MM.1S (cell line): ENCODE measurements at regions not wholly inside any gene's neighbourhood (a gene's known extent, or its start where the extent isn't known, plus 50 kb on each side); places are given as distances from the start of the nearest gene placed in this dataset.

ENCODE experiments used
- DNase-seq: peaks from one replicate; pipeline ENCODE4 v3.0.0-alpha.2; 2015
- H2AFZ ChIP-seq: fragments of 300-600 bp; sonication (generic); 2 replicates; pipeline ENCODE4 v1.6.0; 2016; ENCODE audit warnings: antibody characterized with exemption, low read length
- H3F3A ChIP-seq: fragments of 300-600 bp; sonication (generic); 2 replicates; pipeline ENCODE4 v1.6.1; 2016; ENCODE audit warnings: mild to moderate bottlenecking, antibody characterized with exemption, low read length, moderate library complexity, mixed read lengths; ENCODE audit not compliant: insufficient read depth
- H3K27ac ChIP-seq: fragments of 300-600 bp; sonication (generic); 2 replicates; pipeline ENCODE4 v1.5.1; 2016; ENCODE audit warnings: mild to moderate bottlenecking, low read length
- H3K27me3 ChIP-seq: fragments of 300-600 bp; sonication (generic); replicated peaks from 2 replicates; pipeline ENCODE4 v1.6.0; 2016; ENCODE audit warnings: low read length; ENCODE audit not compliant: insufficient read depth
- H3K36me3 ChIP-seq: fragments of 300-600 bp; sonication (generic); replicated peaks from 2 replicates; pipeline ENCODE4 v1.6.1; 2016; ENCODE audit warnings: mild to moderate bottlenecking, low read length, mixed read lengths; ENCODE audit not compliant: insufficient read depth
- H3K4me1 ChIP-seq: fragments of 300-600 bp; sonication (generic); 2 replicates; pipeline ENCODE4 v1.6.1; 2016; ENCODE audit warnings: low read length, mixed read lengths
- H3K4me2 ChIP-seq: fragments of 300-600 bp; sonication (generic); 2 replicates; pipeline ENCODE4 v1.6.0; 2016; ENCODE audit warnings: low read depth, low read length
- H3K4me3 ChIP-seq: fragments of 300-600 bp; sonication (generic); 2 replicates; pipeline ENCODE4 v1.5.1; 2016; ENCODE audit warnings: low read length, mixed read lengths
- H3K79me2 ChIP-seq: fragments of 300-600 bp; sonication (generic); 2 replicates; pipeline ENCODE4 v1.6.1; 2016; ENCODE audit warnings: mixed run types, low read length, mixed read lengths
- H3K9ac ChIP-seq: fragments of 300-600 bp; sonication (generic); 2 replicates; pipeline ENCODE4 v1.6.1; 2016; ENCODE audit warnings: low read length, mixed read lengths
- H3K9me2 ChIP-seq: fragments of 300-600 bp; sonication (generic); replicated peaks from 2 replicates; pipeline ENCODE4 v1.6.1; 2016; ENCODE audit warnings: mild to moderate bottlenecking, low read length, mixed read lengths; ENCODE audit not compliant: insufficient read depth
- H3K9me3 ChIP-seq: fragments of 300-600 bp; sonication (generic); replicated peaks from 2 replicates; pipeline ENCODE4 v1.6.1; 2016; ENCODE audit warnings: mild to moderate bottlenecking, low read length, mixed read lengths; ENCODE audit not compliant: insufficient read depth
- H4K20me1 ChIP-seq: fragments of 300-600 bp; sonication (generic); 2 replicates; pipeline ENCODE4 v1.6.1; 2016; ENCODE audit warnings: mild to moderate bottlenecking, low read length, moderate library complexity, mixed read lengths; ENCODE audit not compliant: insufficient read depth
- EZH2 ChIP-seq: fragments of 300-600 bp; sonication (generic); optimal IDR thresholded peaks from 2 replicates; pipeline ENCODE3; 2017; ENCODE audit warnings: low read depth, mild to moderate bottlenecking, antibody characterized with exemption, low read length, mixed read lengths
- EZH2phosphoT487 ChIP-seq: fragments of 300-600 bp; sonication (generic); IDR thresholded peaks from 2 replicates; pipeline ENCODE4 v1.6.1; 2018; ENCODE audit warnings: antibody characterized with exemption, low read length
- TF ChIP-seq, protein P1 (sequence below): fragments of 300-600 bp; sonication (generic); IDR thresholded peaks from 2 replicates; pipeline ENCODE4 v1.5.1; 2016; ENCODE audit warnings: antibody characterized with exemption, low read length, mixed read lengths

- Histone ChIP-seq H2AFZ (no peak overlapping the region), H3K9me3 (no peaks in the 10 kb centered on the region), H3K9ac (no peak overlapping the region), H3K27me3 (no peaks in the 10 kb centered on the region), H3K4me1 (no peaks in the 10 kb centered on the region), H4K20me1 (no peaks in the 10 kb centered on the region), H3K79me2 (no peaks in the 10 kb centered on the region), H3K27ac (no peak overlapping the region), H3K36me3 (no peaks in the 10 kb centered on the region), H3K9me2 (no peaks in the 10 kb centered on the region), H3F3A (no peaks in the 10 kb centered on the region), H3K4me2 (no peak overlapping the region), H3K4me3 (no peak overlapping the region)
- TF ChIP-seq, protein P1, sequence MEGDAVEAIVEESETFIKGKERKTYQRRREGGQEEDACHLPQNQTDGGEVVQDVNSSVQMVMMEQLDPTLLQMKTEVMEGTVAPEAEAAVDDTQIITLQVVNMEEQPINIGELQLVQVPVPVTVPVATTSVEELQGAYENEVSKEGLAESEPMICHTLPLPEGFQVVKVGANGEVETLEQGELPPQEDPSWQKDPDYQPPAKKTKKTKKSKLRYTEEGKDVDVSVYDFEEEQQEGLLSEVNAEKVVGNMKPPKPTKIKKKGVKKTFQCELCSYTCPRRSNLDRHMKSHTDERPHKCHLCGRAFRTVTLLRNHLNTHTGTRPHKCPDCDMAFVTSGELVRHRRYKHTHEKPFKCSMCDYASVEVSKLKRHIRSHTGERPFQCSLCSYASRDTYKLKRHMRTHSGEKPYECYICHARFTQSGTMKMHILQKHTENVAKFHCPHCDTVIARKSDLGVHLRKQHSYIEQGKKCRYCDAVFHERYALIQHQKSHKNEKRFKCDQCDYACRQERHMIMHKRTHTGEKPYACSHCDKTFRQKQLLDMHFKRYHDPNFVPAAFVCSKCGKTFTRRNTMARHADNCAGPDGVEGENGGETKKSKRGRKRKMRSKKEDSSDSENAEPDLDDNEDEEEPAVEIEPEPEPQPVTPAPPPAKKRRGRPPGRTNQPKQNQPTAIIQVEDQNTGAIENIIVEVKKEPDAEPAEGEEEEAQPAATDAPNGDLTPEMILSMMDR: no peak
- TF ChIP-seq EZH2: no peak
- TF ChIP-seq EZH2phosphoT487: no peak
- DNase-seq: no peak
Observed at GRCh38 chr11:28729339-28729738, 621.2 kb downstream of the METTL15 start.

DNA sequence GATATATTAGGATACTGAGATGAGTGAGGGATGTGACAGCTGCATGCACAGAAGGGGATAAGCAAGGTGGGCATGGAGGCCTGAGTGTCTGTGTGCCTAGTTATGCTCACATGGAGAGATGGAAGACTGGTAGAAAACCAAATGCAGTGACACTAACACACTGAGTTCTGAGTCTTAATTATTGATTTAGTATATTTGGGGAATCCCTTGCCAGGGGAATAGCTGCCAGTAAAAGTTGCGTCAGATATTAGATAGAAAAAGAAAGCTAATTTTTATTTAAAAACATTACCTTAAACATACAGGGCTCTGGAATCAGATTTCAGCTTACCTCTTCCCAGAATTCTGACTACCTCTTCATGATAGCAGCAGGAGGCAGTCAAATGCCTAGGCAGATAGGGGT is 620.5 kb downstream of the METTL15 start:
- no peak overlapping the region for H3K4me2 ChIP-seq
- H3K4me3 ChIP-seq: no peak overlapping the region
- H3K27ac ChIP-seq: no peak overlapping the region
- TF ChIP-seq EZH2phosphoT487: no peak
- no peak for TF ChIP-seq EZH2
- TF ChIP-seq, protein P1: no peak
- H4K20me1 ChIP-seq: no peaks in the 10 kb centered on the region
- H3K79me2 ChIP-seq: no peaks in the 10 kb centered on the region
- no peaks in the 10 kb centered on the region for H3K4me1 ChIP-seq
- H3F3A ChIP-seq: no peaks in the 10 kb centered on the region
- DNase-seq: no peak
- H3K27me3 ChIP-seq: no peaks in the 10 kb centered on the region
- no peaks in the 10 kb centered on the region for H3K9me2 ChIP-seq
- no peaks in the 10 kb centered on the region for H3K36me3 ChIP-seq
- no peak overlapping the region for H3K9ac ChIP-seq
- no peak overlapping the region for H2AFZ ChIP-seq
- H3K9me3 ChIP-seq: no peaks in the 10 kb centered on the region

DNA sequence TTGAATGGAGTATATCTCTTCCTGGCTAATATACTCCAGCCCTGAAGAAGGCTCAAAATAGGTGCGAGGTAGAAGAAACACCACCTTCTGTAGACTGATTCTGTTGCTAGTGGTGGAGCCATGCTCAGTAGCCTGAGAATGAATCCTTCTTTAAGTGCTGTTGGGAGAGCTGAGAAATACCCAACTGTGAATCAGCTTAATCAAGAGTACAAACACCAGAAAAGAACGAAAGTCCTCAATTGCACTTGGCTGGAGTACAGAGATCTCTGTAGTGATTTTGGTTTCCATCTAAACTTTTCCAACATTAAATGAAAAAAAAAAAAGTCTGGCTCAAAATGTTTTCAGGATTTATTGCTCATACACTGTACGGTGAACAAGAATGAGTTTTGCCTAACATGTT is 619.1 kb downstream of the METTL15 start:
- Histone ChIP-seq H4K20me1 (no peaks in the 10 kb centered on the region), H3K4me3 (no peak overlapping the region), H3F3A (no peaks in the 10 kb centered on the region), H3K9me2 (no peaks in the 10 kb centered on the region), H3K4me1 (no peaks in the 10 kb centered on the region), H3K36me3 (no peaks in the 10 kb centered on the region), H3K9me3 (no peaks in the 10 kb centered on the region), H3K79me2 (no peaks in the 10 kb centered on the region), H3K27me3 (no peaks in the 10 kb centered on the region), H3K4me2 (no peak overlapping the region), H2AFZ (no peak overlapping the region), H3K9ac (no peak overlapping the region), H3K27ac (no peak overlapping the region)
- no peak for TF ChIP-seq EZH2
- TF ChIP-seq, protein P1: no peak
- no peak for DNase-seq

DNA sequence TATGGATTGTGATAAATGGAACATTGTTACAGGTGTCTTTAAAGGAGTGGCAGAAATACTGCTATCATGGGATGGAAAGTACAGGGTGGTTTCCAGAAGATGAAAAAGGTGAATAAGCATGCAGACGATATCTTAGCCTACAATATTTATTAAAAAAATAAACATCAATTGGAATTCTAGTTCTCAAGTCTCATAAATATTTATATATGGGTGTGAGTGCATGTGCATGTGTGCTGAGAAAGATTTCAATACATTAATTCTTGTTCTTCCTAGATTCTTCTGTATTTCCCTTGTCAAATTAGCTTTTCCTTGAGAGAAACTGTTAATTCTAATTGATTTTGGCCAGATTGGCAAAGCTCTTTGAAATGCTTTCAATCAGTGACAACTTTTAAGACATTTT is 618.2 kb downstream of the METTL15 start:
- DNase-seq: no peak
- no peak overlapping the region for H3K4me2 ChIP-seq
- no peak overlapping the region for H3K9ac ChIP-seq
- no peaks in the 10 kb centered on the region for H3K27me3 ChIP-seq
- no peaks in the 10 kb centered on the region for H3K79me2 ChIP-seq
- H4K20me1 ChIP-seq: no peaks in the 10 kb centered on the region
- H3K9me3 ChIP-seq: no peaks in the 10 kb centered on the region
- H3F3A ChIP-seq: no peaks in the 10 kb centered on the region
- TF ChIP-seq, protein P1: no peak
- TF ChIP-seq EZH2: no peak
- TF ChIP-seq EZH2phosphoT487: no peak
- H3K9me2 ChIP-seq: no peaks in the 10 kb centered on the region
- H3K27ac ChIP-seq: no peak overlapping the region
- no peaks in the 10 kb centered on the region for H3K4me1 ChIP-seq
- H3K4me3 ChIP-seq: no peak overlapping the region
- H3K36me3 ChIP-seq: no peaks in the 10 kb centered on the region
- no peak overlapping the region for H2AFZ ChIP-seq
